CD4-positive, alpha-beta T cell treated with Interleukin-17A for 1 hour (primary cell): ENCODE measurements at regions not wholly inside any gene's neighbourhood (a gene's known extent, or its start where the extent isn't known, plus 50 kb on each side); places are given as distances from the start of the nearest gene placed in this dataset.

ENCODE experiments used
- DNase-seq: peaks from one replicate; pipeline ENCODE4 v3.0.0-alpha.2; 2020

DNA sequence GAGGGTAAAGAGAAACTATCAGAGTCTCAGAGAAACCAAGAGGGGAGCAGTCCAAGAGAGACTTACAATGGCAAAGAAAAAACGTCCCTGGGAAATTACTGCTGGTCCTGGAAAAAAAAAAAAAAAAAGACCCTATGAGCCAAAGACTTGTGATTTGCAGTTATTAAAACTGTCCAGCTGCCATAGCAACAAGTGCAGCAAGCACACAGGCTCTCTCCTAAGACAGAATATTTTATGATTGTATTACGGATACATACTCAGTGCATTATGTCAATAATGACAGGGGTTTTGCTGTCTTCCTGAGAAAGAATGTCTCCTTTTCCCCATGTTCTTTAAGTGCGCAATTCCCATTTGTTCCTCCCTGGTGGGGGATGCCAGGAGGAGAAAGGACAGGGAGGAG lies 178.5 kb downstream of the GPAM start:
- DNase-seq = no peak

- no peak for DNase-seq
Measured at GRCh38 chr10:112006407-112006806, 177.2 kb downstream of the GPAM start.

GRCh38 chr10:112006831-112007230 lies 176.7 kb downstream of the GPAM start:
- no peak for DNase-seq

- DNase-seq = no peak
Measured at GRCh38 chr10:112022196-112022595, 161.4 kb downstream of the GPAM start.

DNA sequence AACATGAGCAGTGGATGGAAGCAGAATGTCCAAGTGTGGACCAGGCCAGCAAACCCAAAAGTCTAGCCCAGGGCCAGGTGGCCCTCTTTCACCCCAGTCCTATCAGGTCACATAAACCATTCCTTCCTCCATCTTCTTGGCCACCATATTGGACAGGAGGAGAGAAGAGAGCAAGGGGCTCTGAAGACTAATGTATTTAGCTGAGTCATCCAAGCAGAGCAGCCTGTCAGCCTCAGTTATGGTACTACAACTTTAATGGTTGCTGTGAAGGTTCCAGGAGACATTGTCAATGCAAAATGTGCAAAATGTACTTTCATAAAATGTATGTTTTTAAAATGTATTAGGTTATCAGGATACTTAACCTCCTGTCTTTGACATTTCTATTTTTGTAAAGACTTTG lies 159.5 kb downstream of the GPAM start:
- no peak for DNase-seq

- no peak for DNase-seq
Measured at GRCh38 chr10:112025228-112025627, 158.3 kb downstream of the GPAM start.

DNA sequence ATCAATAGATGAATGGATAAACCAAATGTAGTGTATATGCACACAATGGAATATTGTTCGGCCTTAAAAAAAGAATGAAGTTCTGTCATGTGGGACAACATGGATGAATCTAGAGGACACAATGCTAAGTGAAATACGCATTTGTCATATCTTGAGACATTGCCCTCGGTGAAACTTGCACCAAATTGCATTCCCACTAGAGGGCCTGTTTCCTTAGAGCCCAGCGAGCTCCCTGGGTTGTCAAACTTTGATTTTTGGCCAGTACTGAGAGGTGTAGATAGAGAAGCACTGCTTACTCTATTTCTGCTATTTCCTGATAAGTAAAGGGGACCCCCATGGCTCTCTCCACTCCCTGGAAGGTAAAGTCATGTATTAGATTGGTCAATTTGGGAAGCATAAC lies 157.1 kb downstream of the GPAM start:
- no peak for DNase-seq

GRCh38 chr10:112027731-112028280 lies 155.8 kb downstream of the GPAM start:
- no peak for DNase-seq

DNA sequence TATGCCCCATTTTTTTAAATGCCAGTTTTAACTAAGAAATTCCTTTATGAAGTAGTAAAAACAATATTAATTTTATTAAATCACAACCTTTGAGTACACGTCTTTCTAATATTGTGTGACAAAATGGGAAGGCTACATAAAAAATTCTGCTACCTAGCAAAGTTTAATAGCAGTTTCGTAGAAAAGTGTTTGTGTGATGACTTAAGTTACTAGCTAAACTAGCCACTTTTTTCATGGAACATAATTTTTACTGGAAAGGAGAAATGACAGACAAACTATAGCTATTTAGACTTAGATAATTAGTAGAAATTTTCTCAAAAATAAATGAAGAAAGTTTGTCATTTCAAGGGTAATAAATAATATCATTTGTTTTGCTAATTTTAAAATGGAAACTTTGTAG lies 153.1 kb downstream of the GPAM start:
- no peak for DNase-seq

DNA sequence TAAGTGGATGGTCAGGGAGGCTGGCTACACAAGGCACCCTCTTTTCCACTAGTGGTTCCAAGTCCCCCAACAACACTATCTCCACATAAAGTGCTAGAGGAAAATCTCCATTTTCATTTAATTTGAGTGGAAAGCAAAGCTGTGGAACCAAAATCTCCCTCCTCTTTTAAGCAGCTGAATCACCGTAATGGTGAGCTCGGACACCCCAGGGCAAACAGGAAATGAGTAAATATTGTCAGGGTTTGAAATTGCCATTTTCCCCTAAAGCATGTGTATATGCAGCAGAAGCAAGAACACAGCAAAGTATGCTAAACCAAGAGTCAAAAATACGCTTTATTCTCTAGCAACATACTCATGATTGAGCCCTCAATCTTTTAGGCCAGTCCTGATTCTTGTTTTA lies 143.7 kb downstream of the GPAM start:
- DNase-seq = no peak

DNA sequence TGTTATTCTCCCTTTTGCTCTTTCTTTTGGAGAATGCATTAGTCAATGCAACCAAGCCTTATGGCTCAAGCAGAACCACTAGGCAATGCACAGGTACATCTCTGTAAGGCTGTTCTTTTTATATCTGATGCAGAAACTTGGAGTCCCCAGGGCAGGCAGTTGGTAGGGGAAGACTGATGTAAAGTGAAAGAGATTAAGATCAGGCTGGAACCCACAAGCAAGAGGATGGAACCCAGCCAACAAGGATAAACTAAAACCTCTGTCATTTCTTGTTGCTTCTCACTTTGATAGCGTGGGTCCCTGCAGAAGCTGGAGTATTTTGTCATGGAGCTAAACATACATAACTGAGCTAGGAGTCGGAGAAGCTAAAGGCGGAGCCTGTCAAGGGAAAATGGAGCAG lies 142.9 kb downstream of the GPAM start:
- DNase-seq = no peak

DNA sequence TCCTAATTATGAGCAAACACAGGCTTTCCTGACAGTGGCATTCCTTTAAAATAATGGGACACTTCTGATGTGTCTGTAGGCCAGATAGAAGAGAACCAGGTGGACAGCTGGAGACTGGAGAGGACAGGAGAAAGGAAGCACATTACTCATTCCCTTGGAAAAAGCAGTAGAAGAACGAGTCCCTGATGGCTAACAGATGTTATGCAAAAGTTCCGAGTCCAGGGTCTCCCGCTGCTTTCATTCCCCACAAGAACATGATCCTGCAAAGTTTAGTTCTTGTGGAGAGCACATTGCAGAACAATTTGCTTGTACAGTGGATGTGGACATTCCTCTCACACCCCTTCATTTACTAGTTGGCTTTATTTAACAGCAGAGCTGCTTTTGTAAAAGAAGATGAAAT lies 137.6 kb downstream of the GPAM start:
- no peak for DNase-seq

DNA sequence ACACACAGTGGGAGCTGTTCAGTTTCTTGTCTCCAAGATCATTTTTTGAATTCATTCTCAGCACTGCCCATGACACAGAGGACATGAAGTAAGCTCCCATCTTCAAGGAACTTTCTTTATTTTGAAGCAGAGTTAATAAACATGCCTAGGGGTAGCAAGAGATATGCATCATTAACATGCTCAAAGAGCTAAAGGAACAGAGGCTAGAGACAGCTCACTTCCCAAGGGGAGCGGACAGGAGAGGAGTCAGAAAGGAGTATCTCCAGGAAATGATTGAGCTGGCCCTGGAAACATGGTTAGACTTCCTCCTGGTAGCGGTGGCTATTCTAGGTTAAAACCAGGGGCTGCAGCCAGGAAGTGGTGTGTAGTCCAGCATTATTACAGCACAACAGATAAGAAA lies 135.9 kb downstream of the GPAM start:
- no peak for DNase-seq

- DNase-seq = no peak
Measured at GRCh38 chr10:112052166-112052565, 131.4 kb downstream of the GPAM start.

DNA sequence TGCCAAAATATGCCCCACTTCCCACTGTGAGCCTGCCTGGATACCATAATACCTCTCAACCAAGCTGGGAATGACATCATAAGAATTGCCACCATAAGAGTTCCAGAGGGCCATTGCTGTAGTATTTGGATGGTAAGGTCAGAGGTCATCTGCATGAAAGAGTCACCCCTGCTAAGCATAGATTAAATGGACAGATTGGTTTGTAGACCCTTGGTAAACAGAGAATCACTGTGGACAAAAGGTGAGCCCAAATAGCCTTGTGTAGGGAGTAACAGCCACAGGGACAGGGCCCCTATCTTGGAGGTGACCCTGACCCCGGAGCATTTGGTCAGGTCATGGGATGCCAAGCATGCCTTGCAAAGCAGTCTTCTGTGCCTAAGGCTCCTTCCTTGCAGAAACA lies 129.7 kb downstream of the GPAM start:
- DNase-seq = no peak

DNA sequence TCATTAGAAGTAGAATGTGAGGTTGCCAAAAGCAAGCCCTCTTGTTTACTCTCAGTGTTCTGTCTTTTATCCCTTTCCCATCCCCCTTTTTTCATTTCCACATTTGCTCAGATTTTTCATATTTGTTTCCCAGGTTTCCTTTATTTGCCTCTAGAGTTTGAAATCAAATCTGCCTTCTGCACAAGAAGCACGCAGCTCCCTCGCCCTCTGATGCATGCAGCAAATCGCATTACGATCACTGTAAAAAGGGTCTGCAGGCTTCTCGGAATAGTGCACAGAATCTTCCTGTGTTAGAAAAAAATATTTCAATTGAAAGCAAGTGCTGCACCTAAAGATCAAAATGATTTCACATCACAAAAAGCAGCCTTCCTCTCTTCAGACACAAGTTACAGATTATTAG lies 129.0 kb downstream of the GPAM start:
- no peak for DNase-seq

- DNase-seq = no peak
Measured at GRCh38 chr10:112057072-112057471, 126.5 kb downstream of the GPAM start.

- no peak for DNase-seq
Measured at GRCh38 chr10:112059220-112059619, 124.3 kb downstream of the GPAM start.

- no peak for DNase-seq
Measured at GRCh38 chr10:112071596-112072133, 111.9 kb downstream of the GPAM start.

DNA sequence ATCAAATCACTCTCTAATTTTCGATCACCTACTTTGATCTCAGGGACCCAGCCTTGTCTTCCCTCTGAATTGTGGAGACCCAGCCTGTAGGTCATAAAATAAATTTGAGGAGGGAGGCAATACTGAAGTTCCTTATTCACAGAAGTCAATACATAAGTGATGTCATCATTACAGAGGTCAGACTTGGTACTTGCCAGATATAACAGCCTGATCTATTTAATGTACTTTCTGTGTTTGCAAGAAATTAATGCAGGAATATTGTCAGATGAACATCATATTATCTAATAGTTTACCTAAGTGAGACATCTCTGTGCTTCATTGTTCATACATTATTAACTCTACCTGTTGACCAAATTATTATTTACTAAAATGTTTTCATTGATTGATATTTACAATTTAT lies 105.6 kb downstream of the GPAM start:
- no peak for DNase-seq

GRCh38 chr10:112080231-112080630 lies 103.3 kb downstream of the GPAM start:
- DNase-seq = no peak

DNA sequence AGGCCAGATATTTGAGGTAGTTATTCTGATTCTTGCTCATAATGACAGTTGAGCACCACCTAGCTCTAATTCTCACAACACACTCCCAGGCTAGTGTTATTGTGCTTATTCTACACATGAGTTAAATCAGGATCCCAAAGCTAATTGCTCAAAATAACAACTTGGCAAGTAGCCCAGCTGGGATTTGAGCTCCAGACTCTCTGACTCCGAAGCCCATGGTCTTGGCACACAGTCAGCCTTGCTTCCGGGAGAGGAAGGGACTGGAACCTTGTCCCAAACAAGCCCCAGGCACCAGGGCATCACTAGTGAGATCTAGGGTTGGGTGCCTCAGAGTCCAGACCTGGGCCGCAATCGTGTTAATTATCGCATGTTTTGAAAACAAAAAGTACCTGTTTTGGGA lies 101.4 kb downstream of the GPAM start:
- no peak for DNase-seq

DNA sequence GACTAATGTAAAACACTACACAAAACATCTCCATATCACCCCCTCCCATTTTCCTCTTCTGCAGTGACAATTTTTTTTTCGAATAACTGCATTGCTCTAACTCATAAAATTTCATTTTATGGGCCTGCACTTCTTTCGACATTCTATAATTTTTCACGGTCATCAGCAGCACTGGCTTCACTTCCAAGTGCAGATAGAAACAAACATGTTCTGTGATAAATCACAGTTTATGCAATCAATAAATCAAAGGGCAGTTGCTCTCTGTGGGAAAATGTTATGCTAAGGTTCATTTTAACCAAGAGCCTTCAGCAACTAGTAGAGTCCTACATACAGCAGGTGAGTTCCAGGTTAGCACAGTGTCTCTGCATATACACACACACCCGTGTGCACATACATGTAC lies 100.1 kb downstream of the GPAM start:
- no peak for DNase-seq

DNA sequence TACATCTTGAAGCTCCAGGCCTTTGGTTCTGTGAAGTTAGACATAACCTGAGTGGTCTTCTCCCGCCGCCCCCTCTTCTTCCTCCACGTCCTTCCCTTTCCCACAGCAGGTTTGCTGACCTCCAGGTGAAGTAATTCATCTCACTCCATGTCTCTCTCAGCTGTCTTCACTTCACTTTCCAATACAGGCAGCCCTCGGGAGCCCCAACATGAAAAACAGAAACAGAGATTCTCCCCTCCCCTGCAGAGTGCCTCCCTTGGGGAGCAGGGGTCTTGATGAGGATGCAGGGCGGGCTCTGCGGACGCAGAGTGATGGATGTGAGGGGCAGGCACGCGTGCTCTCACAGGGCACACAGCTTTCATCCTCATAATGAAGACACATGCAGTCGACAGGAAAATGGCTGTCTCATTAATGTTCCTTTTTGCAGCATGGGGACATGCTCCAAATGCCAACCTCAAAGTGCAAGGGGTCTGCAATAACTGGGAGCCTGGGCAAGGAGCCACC lies 95.6 kb downstream of the GPAM start:
- DNase-seq = no peak

DNA sequence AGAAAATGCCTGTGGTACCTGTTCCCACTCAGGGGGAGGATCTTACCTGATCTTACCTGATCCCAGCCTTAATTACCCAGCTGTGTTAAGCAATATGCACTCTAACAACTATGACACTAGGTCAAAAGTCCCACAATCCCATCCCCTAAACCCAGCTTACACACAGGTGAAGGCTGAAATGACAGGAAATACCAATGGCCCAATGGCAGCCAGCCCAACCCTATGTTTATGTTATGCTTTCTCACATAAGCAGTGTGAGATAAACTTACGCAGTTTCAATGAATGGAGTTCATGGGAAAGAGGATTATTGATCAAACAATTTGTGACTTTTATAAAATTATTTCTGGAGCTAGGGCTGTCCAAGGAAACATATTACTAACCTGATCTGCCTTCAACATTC lies 91.9 kb downstream of the GPAM start:
- no peak for DNase-seq

GRCh38 chr10:112092519-112092918 lies 91.0 kb downstream of the GPAM start:
- no peak for DNase-seq
